ENCODE measurements at regions not wholly inside any gene's neighbourhood (a gene's known extent, or its start where the extent isn't known, plus 50 kb on each side); places are given as distances from the start of the nearest gene placed in this dataset.

- no peaks in the 10 kb centered on the region for H3K79me2 ChIP-seq (ENCODE audit: insufficient read depth, low read length)
These were observed 106.6 kb upstream of the MYCN start for GRCh38 chr2:15833731-15834130.

GRCh38 chr2:15834381-15835031 is 105.8 kb upstream of the MYCN start:
- Histone ChIP-seq H3K9ac (ENCODE audit: low read depth, low read length) (no peak overlapping the region), H4K20me1 (ENCODE audit: insufficient read depth, low read length) (no peaks in the 10 kb centered on the region), H3K4me3 (ENCODE audit: low read depth in 1 of 2, low read length in 2 of 2) (no peak overlapping the region), H3K9me3 (ENCODE audit: insufficient read depth, low read length, severe bottlenecking) (no peaks in the 10 kb centered on the region), H2AFZ (ENCODE audit: low read depth, low read length) (no peak overlapping the region), H3K4me2 (ENCODE audit: insufficient read depth, low read length) (no peak overlapping the region), H3K4me1 (ENCODE audit: insufficient read depth, low read length) (no peaks in the 10 kb centered on the region), H3K79me2 (ENCODE audit: insufficient read depth, low read length) (no peaks in the 10 kb centered on the region), H3K36me3 (ENCODE audit: insufficient read depth, low read length) (no peaks in the 10 kb centered on the region), H3K27me3 (ENCODE audit: insufficient read depth, low read length, poor library complexity) (no peaks in the 10 kb centered on the region), H3K27ac (ENCODE audit: low read length) (no peak overlapping the region)
- DNase-seq (no peak), ATAC-seq (ENCODE audit: insufficient read depth, low read depth) (no peak)
- no peak for TF ChIP-seq EZH2 (IDR thresholded peaks at IDR 0.05; ENCODE audit: borderline replicate concordance, low read depth, low read length, severe bottlenecking)
- no peak for TF ChIP-seq CTCF (IDR thresholded peaks at IDR 0.05; ENCODE audit: borderline replicate concordance, extremely low read depth, low read length, poor library complexity, severe bottlenecking)

More at GRCh38 chr2:15833731-15834130, 106.6 kb upstream of the MYCN start:
- no peaks in the 10 kb centered on the region for H3K9me3 ChIP-seq (ENCODE audit: insufficient read depth, low read length, severe bottlenecking)
- DNase-seq: no peak
- H3K4me3 ChIP-seq (ENCODE audit: low read depth in 1 of 2, low read length in 2 of 2): no peak overlapping the region
- no peak for ATAC-seq (ENCODE audit: insufficient read depth, low read depth)
- H3K36me3 ChIP-seq (ENCODE audit: insufficient read depth, low read length): no peaks in the 10 kb centered on the region
- H3K27me3 ChIP-seq (ENCODE audit: insufficient read depth, low read length, poor library complexity): no peaks in the 10 kb centered on the region
- no peak overlapping the region for H2AFZ ChIP-seq (ENCODE audit: low read depth, low read length)
- H3K9ac ChIP-seq (ENCODE audit: low read depth, low read length): no peak overlapping the region
- no peak overlapping the region for H3K4me2 ChIP-seq (ENCODE audit: insufficient read depth, low read length)
- TF ChIP-seq EZH2 (IDR thresholded peaks at IDR 0.05; ENCODE audit: borderline replicate concordance, low read depth, low read length, severe bottlenecking) (no peak), CTCF (IDR thresholded peaks at IDR 0.05; ENCODE audit: borderline replicate concordance, extremely low read depth, low read length, poor library complexity, severe bottlenecking) (no peak)
- no peaks in the 10 kb centered on the region for H4K20me1 ChIP-seq (ENCODE audit: insufficient read depth, low read length)
- H3K27ac ChIP-seq (ENCODE audit: low read length): no peak overlapping the region
- no peaks in the 10 kb centered on the region for H3K4me1 ChIP-seq (ENCODE audit: insufficient read depth, low read length)

GRCh38 chr2:15835991-15836688 is 104.2 kb upstream of the MYCN start:
- Histone ChIP-seq H3K9me3 (ENCODE audit: insufficient read depth, low read length, severe bottlenecking) (no peaks in the 10 kb centered on the region), H2AFZ (ENCODE audit: low read depth, low read length) (no peak overlapping the region), H3K4me2 (ENCODE audit: insufficient read depth, low read length) (no peak overlapping the region), H3K9ac (ENCODE audit: low read depth, low read length) (no peak overlapping the region), H3K4me3 (ENCODE audit: low read depth in 1 of 2, low read length in 2 of 2) (no peak overlapping the region), H3K79me2 (ENCODE audit: insufficient read depth, low read length) (no peaks in the 10 kb centered on the region), H3K4me1 (ENCODE audit: insufficient read depth, low read length) (no peaks in the 10 kb centered on the region), H4K20me1 (ENCODE audit: insufficient read depth, low read length) (no peaks in the 10 kb centered on the region), H3K36me3 (ENCODE audit: insufficient read depth, low read length) (no peaks in the 10 kb centered on the region), H3K27ac (ENCODE audit: low read length) (no peak overlapping the region), H3K27me3 (ENCODE audit: insufficient read depth, low read length, poor library complexity) (no peaks in the 10 kb centered on the region)
- ATAC-seq (ENCODE audit: insufficient read depth, low read depth): no peak
- TF ChIP-seq EZH2 (IDR thresholded peaks at IDR 0.05; ENCODE audit: borderline replicate concordance, low read depth, low read length, severe bottlenecking) (no peak), CTCF (IDR thresholded peaks at IDR 0.05; ENCODE audit: borderline replicate concordance, extremely low read depth, low read length, poor library complexity, severe bottlenecking) (no peak)
- no peak for DNase-seq

Measured in DND-41 (cell line).